ENCODE measurements at regions not wholly inside any gene's neighbourhood (a gene's known extent, or its start where the extent isn't known, plus 50 kb on each side); places are given as distances from the start of the nearest gene placed in this dataset.
"Not testable (repeated sequence)": the region's sequence is repeated elsewhere in the genome, so short reads cannot be mapped to it uniquely, and the experiment has no call there.

- no peak for DNase-seq
- in situ Hi-C loops (cut with HindIII; ENCODE audit: low pct_ligation_motif_present, low pct_unique_long_range_greater_than_20kb, low sequenced_read_pairs), result no loop called here
Measured at GRCh38 chr13:30816736-30817135, 81.4 kb downstream of the ALOX5AP start.

- in situ Hi-C loops (cut with HindIII; ENCODE audit: low pct_ligation_motif_present, low pct_unique_long_range_greater_than_20kb, low sequenced_read_pairs), result no loop called here
- no peak for DNase-seq
Measured at GRCh38 chr13:30818323-30818960, 83.1 kb downstream of the ALOX5AP start.

GRCh38 chr13:30819136-30819888 is 84.0 kb downstream of the ALOX5AP start:
- in situ Hi-C loops (cut with HindIII; ENCODE audit: low pct_ligation_motif_present, low pct_unique_long_range_greater_than_20kb, low sequenced_read_pairs), result no loop called here
- DNase-seq, result peak; percentile 60

- in situ Hi-C loops (cut with HindIII; ENCODE audit: low pct_ligation_motif_present, low pct_unique_long_range_greater_than_20kb, low sequenced_read_pairs), result no loop called here
- DNase-seq, result no peak
Measured at GRCh38 chr13:30821421-30821820, 84.7 kb upstream of the MEDAG start.

- no peak for DNase-seq
- in situ Hi-C loops (cut with HindIII; ENCODE audit: low pct_ligation_motif_present, low pct_unique_long_range_greater_than_20kb, low sequenced_read_pairs), result no loop called here
Measured at GRCh38 chr13:30824651-30825050, 81.4 kb upstream of the MEDAG start.

- in situ Hi-C loops (cut with HindIII; ENCODE audit: low pct_ligation_motif_present, low pct_unique_long_range_greater_than_20kb, low sequenced_read_pairs), result no loop called here
- no peak for DNase-seq
Measured at GRCh38 chr13:30826911-30827577, 79.0 kb upstream of the MEDAG start.

- in situ Hi-C loops (cut with HindIII; ENCODE audit: low pct_ligation_motif_present, low pct_unique_long_range_greater_than_20kb, low sequenced_read_pairs), result no loop called here
- DNase-seq, result no peak
Measured at GRCh38 chr13:30827578-30827925, 78.5 kb upstream of the MEDAG start.

- in situ Hi-C loops (cut with HindIII; ENCODE audit: low pct_ligation_motif_present, low pct_unique_long_range_greater_than_20kb, low sequenced_read_pairs), result no loop called here
- peak; percentile 33 for DNase-seq
Measured at GRCh38 chr13:30829145-30829832, 76.8 kb upstream of the MEDAG start.

- DNase-seq, result no peak
- in situ Hi-C loops (cut with HindIII; ENCODE audit: low pct_ligation_motif_present, low pct_unique_long_range_greater_than_20kb, low sequenced_read_pairs), result no loop called here
Measured at GRCh38 chr13:30829833-30830637, 76.0 kb upstream of the MEDAG start.

GRCh38 chr13:30830638-30830965 is 75.5 kb upstream of the MEDAG start:
- DNase-seq, result no peak
- in situ Hi-C loops (cut with HindIII; ENCODE audit: low pct_ligation_motif_present, low pct_unique_long_range_greater_than_20kb, low sequenced_read_pairs), result no loop called here

- DNase-seq, result no peak
- in situ Hi-C loops (cut with HindIII; ENCODE audit: low pct_ligation_motif_present, low pct_unique_long_range_greater_than_20kb, low sequenced_read_pairs), result no loop called here
Measured at GRCh38 chr13:30831515-30831914, 74.6 kb upstream of the MEDAG start.

GRCh38 chr13:30832377-30832776 is 73.7 kb upstream of the MEDAG start:
- in situ Hi-C loops (cut with HindIII; ENCODE audit: low pct_ligation_motif_present, low pct_unique_long_range_greater_than_20kb, low sequenced_read_pairs), result no loop called here
- DNase-seq, result no peak

- peak; percentile 68 for DNase-seq
- in situ Hi-C loops (cut with HindIII; ENCODE audit: low pct_ligation_motif_present, low pct_unique_long_range_greater_than_20kb, low sequenced_read_pairs), result no loop called here
Measured at GRCh38 chr13:30832845-30833332, 73.2 kb upstream of the MEDAG start.

- in situ Hi-C loops (cut with HindIII; ENCODE audit: low pct_ligation_motif_present, low pct_unique_long_range_greater_than_20kb, low sequenced_read_pairs), result no loop called here
- DNase-seq, result no peak
Measured at GRCh38 chr13:30835442-30835841, 70.6 kb upstream of the MEDAG start.

GRCh38 chr13:30837227-30838159 is 68.6 kb upstream of the MEDAG start:
- in situ Hi-C loops (cut with HindIII; ENCODE audit: low pct_ligation_motif_present, low pct_unique_long_range_greater_than_20kb, low sequenced_read_pairs), result no loop called here
- no peak for DNase-seq

- DNase-seq; in situ Hi-C loops (cut with HindIII; ENCODE audit: low pct_ligation_motif_present, low pct_unique_long_range_greater_than_20kb, low sequenced_read_pairs): not testable (repeated sequence)
Measured at GRCh38 chr13:30839636-30840035, 66.4 kb upstream of the MEDAG start.

GRCh38 chr13:30840515-30840914 is 65.6 kb upstream of the MEDAG start:
- no peak for DNase-seq
- in situ Hi-C loops (cut with HindIII; ENCODE audit: low pct_ligation_motif_present, low pct_unique_long_range_greater_than_20kb, low sequenced_read_pairs), result no loop called here

GRCh38 chr13:30841154-30841553 is 64.9 kb upstream of the MEDAG start:
- in situ Hi-C loops (cut with HindIII; ENCODE audit: low pct_ligation_motif_present, low pct_unique_long_range_greater_than_20kb, low sequenced_read_pairs), result no loop called here
- DNase-seq, result no peak
